OCI-LY3 (cell line): ENCODE measurements at regions not wholly inside any gene's neighbourhood (a gene's known extent, or its start where the extent isn't known, plus 50 kb on each side); places are given as distances from the start of the nearest gene placed in this dataset.

ENCODE experiments used
- CTCF ChIP-seq: fragments of 200-600, 300-600 bp; sonication (generic); IDR thresholded peaks from 2 replicates; pipeline ENCODE4 v1.5.1; 2014; ENCODE audit warnings: antibody characterized with exemption, low read length, low read depth
- EZH2phosphoT487 ChIP-seq: fragments of 200-600 bp; shearing (Covaris generic); IDR thresholded peaks from 2 replicates; pipeline ENCODE4 v1.6.1; 2018; ENCODE audit warnings: antibody characterized with exemption, mixed run types, low read depth

DNA sequence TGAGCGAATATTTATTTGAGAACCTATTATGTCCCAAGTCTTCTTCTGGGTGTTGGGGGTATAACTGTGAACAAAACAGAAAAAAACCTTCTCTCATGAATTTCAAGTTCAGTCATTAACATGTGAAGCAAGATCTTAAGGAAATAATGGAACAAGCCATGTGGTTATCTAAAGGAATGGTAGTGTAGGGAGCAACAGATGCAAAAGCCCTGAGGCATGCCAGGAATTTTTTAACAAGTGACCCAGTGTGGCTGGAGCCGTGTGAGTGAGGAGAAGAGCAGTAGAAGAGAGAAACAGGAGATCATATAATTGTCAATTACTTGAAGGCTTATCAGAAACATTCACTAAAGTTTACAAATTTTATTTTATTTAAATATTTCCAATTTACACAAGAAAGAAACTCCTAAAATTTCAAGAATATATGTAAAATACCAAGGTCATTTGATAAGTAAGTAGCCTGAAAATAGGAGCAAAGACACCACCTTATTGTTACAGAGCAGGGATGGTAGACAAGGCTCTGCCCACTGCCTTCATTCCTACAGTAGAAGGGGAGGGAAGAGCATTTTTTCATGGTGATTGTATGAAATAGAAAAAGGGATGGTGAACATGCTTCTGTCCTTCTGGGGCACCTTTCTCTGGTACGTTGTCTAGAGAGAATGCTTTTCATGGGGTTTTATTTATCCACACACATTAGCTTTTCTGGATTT lies 345.1 kb downstream of the PLOD2 start:
- TF ChIP-seq EZH2phosphoT487 (no peak), CTCF (no peak)
